ENCODE measurements at regions not wholly inside any gene's neighbourhood (a gene's known extent, or its start where the extent isn't known, plus 50 kb on each side); places are given as distances from the start of the nearest gene placed in this dataset.
"Not testable (repeated sequence)": the region's sequence is repeated elsewhere in the genome, so short reads cannot be mapped to it uniquely, and the experiment has no call there.

DNA sequence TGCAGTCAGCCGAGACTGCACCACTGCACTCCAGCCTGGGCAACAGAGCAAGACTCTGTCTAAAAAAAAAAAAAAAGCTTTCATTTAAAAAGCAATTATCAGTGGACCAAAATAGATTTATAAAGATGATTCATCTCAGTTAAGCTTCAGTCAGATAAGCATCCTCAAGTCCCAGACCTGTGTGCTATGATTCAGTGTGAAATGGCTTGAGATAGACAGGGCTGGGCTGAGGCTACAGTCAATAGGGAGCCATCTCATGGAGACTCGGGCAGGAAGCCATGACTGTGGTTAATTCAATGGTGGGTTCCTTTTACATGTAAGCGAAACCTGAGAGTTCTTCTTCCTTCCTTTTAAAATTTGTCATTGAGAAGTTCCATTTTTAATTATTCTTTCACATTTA is 276.0 kb downstream of the TFAP2A start:
- TF ChIP-seq, protein P1, sequence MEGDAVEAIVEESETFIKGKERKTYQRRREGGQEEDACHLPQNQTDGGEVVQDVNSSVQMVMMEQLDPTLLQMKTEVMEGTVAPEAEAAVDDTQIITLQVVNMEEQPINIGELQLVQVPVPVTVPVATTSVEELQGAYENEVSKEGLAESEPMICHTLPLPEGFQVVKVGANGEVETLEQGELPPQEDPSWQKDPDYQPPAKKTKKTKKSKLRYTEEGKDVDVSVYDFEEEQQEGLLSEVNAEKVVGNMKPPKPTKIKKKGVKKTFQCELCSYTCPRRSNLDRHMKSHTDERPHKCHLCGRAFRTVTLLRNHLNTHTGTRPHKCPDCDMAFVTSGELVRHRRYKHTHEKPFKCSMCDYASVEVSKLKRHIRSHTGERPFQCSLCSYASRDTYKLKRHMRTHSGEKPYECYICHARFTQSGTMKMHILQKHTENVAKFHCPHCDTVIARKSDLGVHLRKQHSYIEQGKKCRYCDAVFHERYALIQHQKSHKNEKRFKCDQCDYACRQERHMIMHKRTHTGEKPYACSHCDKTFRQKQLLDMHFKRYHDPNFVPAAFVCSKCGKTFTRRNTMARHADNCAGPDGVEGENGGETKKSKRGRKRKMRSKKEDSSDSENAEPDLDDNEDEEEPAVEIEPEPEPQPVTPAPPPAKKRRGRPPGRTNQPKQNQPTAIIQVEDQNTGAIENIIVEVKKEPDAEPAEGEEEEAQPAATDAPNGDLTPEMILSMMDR (IDR thresholded peaks at IDR 0.05), result no peak
- TF ChIP-seq POLR2A (IDR thresholded peaks at IDR 0.05), result no peak

DNA sequence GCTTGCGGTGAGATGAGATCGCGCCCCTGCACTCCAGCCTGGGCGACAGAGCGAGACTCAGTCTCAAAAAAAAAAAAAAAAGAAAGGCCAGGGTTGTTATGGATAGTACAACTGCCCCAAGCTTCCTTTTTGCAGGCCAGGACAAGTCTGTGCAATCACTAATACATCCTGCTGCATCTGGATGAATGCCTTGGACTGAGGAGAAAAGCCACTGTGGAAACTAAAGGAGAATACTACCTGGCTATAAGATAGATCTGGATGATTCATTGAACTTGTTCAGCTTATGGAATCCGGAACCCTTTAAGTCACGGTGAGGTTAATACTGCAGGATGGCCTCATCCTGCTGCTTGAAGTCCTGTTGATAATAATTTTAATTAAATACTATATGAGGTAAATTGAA is 278.2 kb downstream of the TFAP2A start:
- H3K4me3 ChIP-seq, result no peak overlapping the region
- no peak for DNase-seq
- H3K27me3 ChIP-seq, result no peaks in the 10 kb centered on the region
- TF ChIP-seq, protein P1 (IDR thresholded peaks at IDR 0.05), result no peak
- no peak for TF ChIP-seq POLR2A (IDR thresholded peaks at IDR 0.05)
- no peaks in the 10 kb centered on the region for H3K9me3 ChIP-seq (replicated peaks in 1 of 3)
- H3K27ac ChIP-seq, result no peak overlapping the region
- intact Hi-C loops (cut with DNase I), result no loop called here
- 92 to 97% (median 95%) methylated on average over 7 of the region's 7 CpGs for WGBS, 4 donors
- H3K4me1 ChIP-seq (replicated peaks in 1 of 2), result no peaks in the 10 kb centered on the region
- H3K36me3 ChIP-seq (replicated peaks in 1 of 2), result no peaks in the 10 kb centered on the region

More for the DNA sequence above, 276.0 kb downstream of the TFAP2A start:
- peaks cover 4% of the 10 kb centered on the region for H3K27me3 ChIP-seq
- H3K4me1 ChIP-seq (replicated peaks in 1 of 2), result no peaks in the 10 kb centered on the region
- H3K9me3 ChIP-seq (replicated peaks in 1 of 3), result no peaks in the 10 kb centered on the region
- WGBS, 4 donors, result 60 to 68% (median 64%) methylated on average over 3 of the region's 3 CpGs
- H3K36me3 ChIP-seq (replicated peaks in 1 of 2), result no peaks in the 10 kb centered on the region
- H3K27ac ChIP-seq, result no peak overlapping the region
- intact Hi-C loops (cut with DNase I), result no loop called here
- no peak overlapping the region for H3K4me3 ChIP-seq
- DNase-seq, result no peak

DNA sequence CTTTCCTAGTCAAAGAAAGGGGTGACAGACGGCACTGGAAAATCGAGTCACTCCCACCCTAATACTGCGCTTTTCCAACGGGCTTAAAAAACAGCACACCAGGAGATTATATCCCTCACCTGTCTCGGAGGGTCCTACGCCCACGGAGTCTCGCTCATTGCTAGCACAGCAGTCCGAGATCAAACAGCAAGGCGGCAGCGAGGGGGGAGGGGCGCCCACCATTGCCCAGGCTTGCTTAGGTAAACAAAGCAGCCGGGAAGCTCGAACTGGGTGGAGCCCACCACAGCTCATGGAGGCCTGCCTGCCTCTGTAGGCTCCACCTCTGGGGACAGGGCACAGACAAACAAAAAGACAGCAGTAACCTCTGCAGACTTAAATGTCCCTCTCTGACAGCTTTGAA is 280.7 kb downstream of the TFAP2A start:
- DNase-seq; H3K4me1 ChIP-seq (replicated peaks in 1 of 2); H3K9me3 ChIP-seq (replicated peaks in 1 of 3); H3K36me3 ChIP-seq (replicated peaks in 1 of 2); H3K27ac ChIP-seq; H3K27me3 ChIP-seq; H3K4me3 ChIP-seq; intact Hi-C loops (cut with DNase I): not testable (repeated sequence)
- WGBS, 4 donors, result 76 to 100% (median 89%) methylated on average over 3 to 14 of the region's 14 CpGs

DNA sequence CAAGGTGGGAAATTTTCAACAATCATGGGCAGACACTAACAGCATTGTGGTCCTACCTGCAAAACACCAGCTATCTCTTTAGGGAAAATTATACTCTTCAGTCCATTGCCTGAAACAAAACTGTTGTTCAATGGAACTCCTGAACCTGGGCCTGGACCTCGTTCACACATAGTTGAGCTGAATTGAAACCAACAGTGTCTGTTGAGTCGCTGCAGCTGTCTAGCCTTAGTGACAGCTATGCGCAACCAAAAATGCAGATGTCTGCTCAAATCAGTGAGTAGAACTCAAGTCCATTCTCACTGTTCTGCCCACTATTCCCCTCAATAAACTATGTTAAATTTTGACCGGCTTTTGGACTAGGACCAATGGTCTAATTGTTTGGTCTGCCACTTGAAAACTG is 286.2 kb downstream of the TFAP2A start:
- Histone ChIP-seq H3K9me3 (replicated peaks in 1 of 3) (no peaks in the 10 kb centered on the region), H3K27me3 (no peaks in the 10 kb centered on the region), H3K27ac (no peak overlapping the region), H3K36me3 (replicated peaks in 1 of 2) (no peaks in the 10 kb centered on the region), H3K4me1 (replicated peaks in 1 of 2) (no peaks in the 10 kb centered on the region), H3K4me3 (no peak overlapping the region)
- intact Hi-C loops (cut with DNase I), result no loop called here
- no peak for DNase-seq
- TF ChIP-seq, protein P1 (IDR thresholded peaks at IDR 0.05), result no peak
- no peak for TF ChIP-seq POLR2A (IDR thresholded peaks at IDR 0.05)
- WGBS, 4 donors, result 83 to 89% (median 84%) methylated on average over 4 of the region's 4 CpGs

DNA sequence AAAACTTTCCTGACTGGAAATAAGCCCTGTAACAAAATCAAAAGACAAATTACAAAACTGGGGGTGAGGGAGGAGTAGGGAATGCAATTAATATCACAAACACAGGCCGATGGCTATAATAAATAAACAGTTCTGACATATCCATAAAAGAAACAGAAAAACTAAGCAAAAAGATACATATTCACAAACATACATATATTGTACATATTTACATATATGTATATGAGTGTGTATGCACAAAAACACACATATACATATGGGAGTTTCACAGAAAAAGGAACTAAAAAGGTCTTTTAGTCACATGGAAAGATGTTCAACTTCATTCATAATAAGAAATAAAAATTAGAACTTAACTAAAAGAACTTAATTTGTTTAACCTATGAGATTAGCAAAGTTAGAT is 292.7 kb downstream of the TFAP2A start:
- H3K4me3 ChIP-seq, result no peak overlapping the region
- WGBS, 4 donors, result 33 to 45% (median 39%) methylated on average over 1 of the region's 1 CpG
- intact Hi-C loops (cut with DNase I), result no loop called here
- H3K27ac ChIP-seq, result no peak overlapping the region
- no peaks in the 10 kb centered on the region for H3K9me3 ChIP-seq (replicated peaks in 1 of 3)
- H3K27me3 ChIP-seq, result no peaks in the 10 kb centered on the region
- TF ChIP-seq, protein P1 (IDR thresholded peaks at IDR 0.05), result no peak
- TF ChIP-seq POLR2A (IDR thresholded peaks at IDR 0.05), result no peak
- no peaks in the 10 kb centered on the region for H3K4me1 ChIP-seq (replicated peaks in 1 of 2)
- no peaks in the 10 kb centered on the region for H3K36me3 ChIP-seq (replicated peaks in 1 of 2)
- no peak for DNase-seq
